ENCODE measurements at regions not wholly inside any gene's neighbourhood (a gene's known extent, or its start where the extent isn't known, plus 50 kb on each side); places are given as distances from the start of the nearest gene placed in this dataset.
"Not testable (repeated sequence)": the region's sequence is repeated elsewhere in the genome, so short reads cannot be mapped to it uniquely, and the experiment has no call there.

- H3K27me3 ChIP-seq (replicated peaks in 2 of 5; ENCODE audit: control insufficient read depth in 4 of 5, insufficient read depth in 5 of 5, low read length in 4 of 5) = no peaks in the 10 kb centered on the region
- 80% methylated on average over 1 of the region's 3 CpGs for WGBS (ENCODE audit: insufficient coverage)
- no peaks in the 10 kb centered on the region for H3K4me1 ChIP-seq (ENCODE audit: control extremely low read depth in 1 of 4, control insufficient read depth in 4 of 4, insufficient read depth in 4 of 4, low read length in 3 of 4)
- H3K36me3 ChIP-seq (ENCODE audit: control insufficient read depth in 4 of 4, insufficient read depth in 4 of 4, low read length in 3 of 4) = no peaks in the 10 kb centered on the region
- H3K4me3 ChIP-seq (ENCODE audit: control insufficient read depth in 1 of 7, extremely low read depth in 1 of 7, insufficient read depth in 4 of 7, low read depth in 2 of 7, low read length in 6 of 7) = no peak overlapping the region
- ChIA-PET CTCF (no interaction called here), POLR2A (no interaction called here)
- H3K9me3 ChIP-seq (ENCODE audit: control extremely low read depth in 1 of 5, control insufficient read depth in 4 of 5, insufficient read depth in 2 of 5, low read depth in 1 of 5, low read length in 4 of 5) = no peaks in the 10 kb centered on the region
- H3K27ac ChIP-seq (ENCODE audit: insufficient read depth in 1 of 2, low read depth in 1 of 2, low read length in 2 of 2, poor library complexity in 1 of 2, severe bottlenecking in 2 of 2) = no peak overlapping the region
- DNase-seq = no peak
Measured at GRCh38 chr4:33989820-33990443, 2254.4 kb downstream of the ARAP2 start.

GRCh38 chr4:33996075-33996718 lies 2248.1 kb downstream of the ARAP2 start:
- ChIA-PET POLR2A (no interaction called here), CTCF (no interaction called here)
- no peak overlapping the region for H3K27ac ChIP-seq (ENCODE audit: insufficient read depth in 1 of 2, low read depth in 1 of 2, low read length in 2 of 2, poor library complexity in 1 of 2, severe bottlenecking in 2 of 2)
- no peak for DNase-seq
- H3K4me1 ChIP-seq (ENCODE audit: control extremely low read depth in 1 of 4, control insufficient read depth in 4 of 4, insufficient read depth in 4 of 4, low read length in 3 of 4) = no peaks in the 10 kb centered on the region
- WGBS (ENCODE audit: insufficient coverage) = 80% methylated on average over 1 of the region's 4 CpGs
- H3K36me3 ChIP-seq (ENCODE audit: control insufficient read depth in 4 of 4, insufficient read depth in 4 of 4, low read length in 3 of 4) = no peaks in the 10 kb centered on the region
- H3K27me3 ChIP-seq (replicated peaks in 2 of 5; ENCODE audit: control insufficient read depth in 4 of 5, insufficient read depth in 5 of 5, low read length in 4 of 5) = no peaks in the 10 kb centered on the region
- H3K4me3 ChIP-seq (ENCODE audit: control insufficient read depth in 1 of 7, extremely low read depth in 1 of 7, insufficient read depth in 4 of 7, low read depth in 2 of 7, low read length in 6 of 7) = no peak overlapping the region
- H3K9me3 ChIP-seq (ENCODE audit: control extremely low read depth in 1 of 5, control insufficient read depth in 4 of 5, insufficient read depth in 2 of 5, low read depth in 1 of 5, low read length in 4 of 5) = no peaks in the 10 kb centered on the region

GRCh38 chr4:33998291-33998690 lies 2246.0 kb downstream of the ARAP2 start:
- ChIA-PET CTCF (no interaction called here), POLR2A (no interaction called here)
- 86% methylated on average over 3 of the region's 3 CpGs for WGBS (ENCODE audit: insufficient coverage)
- no peaks in the 10 kb centered on the region for H3K4me1 ChIP-seq (ENCODE audit: control extremely low read depth in 1 of 4, control insufficient read depth in 4 of 4, insufficient read depth in 4 of 4, low read length in 3 of 4)
- no peaks in the 10 kb centered on the region for H3K9me3 ChIP-seq (ENCODE audit: control extremely low read depth in 1 of 5, control insufficient read depth in 4 of 5, insufficient read depth in 2 of 5, low read depth in 1 of 5, low read length in 4 of 5)
- no peaks in the 10 kb centered on the region for H3K27me3 ChIP-seq (replicated peaks in 2 of 5; ENCODE audit: control insufficient read depth in 4 of 5, insufficient read depth in 5 of 5, low read length in 4 of 5)
- no peak for DNase-seq
- H3K36me3 ChIP-seq (ENCODE audit: control insufficient read depth in 4 of 4, insufficient read depth in 4 of 4, low read length in 3 of 4) = no peaks in the 10 kb centered on the region
- no peak overlapping the region for H3K4me3 ChIP-seq (ENCODE audit: control insufficient read depth in 1 of 7, extremely low read depth in 1 of 7, insufficient read depth in 4 of 7, low read depth in 2 of 7, low read length in 6 of 7)
- H3K27ac ChIP-seq (ENCODE audit: insufficient read depth in 1 of 2, low read depth in 1 of 2, low read length in 2 of 2, poor library complexity in 1 of 2, severe bottlenecking in 2 of 2) = no peak overlapping the region

DNA sequence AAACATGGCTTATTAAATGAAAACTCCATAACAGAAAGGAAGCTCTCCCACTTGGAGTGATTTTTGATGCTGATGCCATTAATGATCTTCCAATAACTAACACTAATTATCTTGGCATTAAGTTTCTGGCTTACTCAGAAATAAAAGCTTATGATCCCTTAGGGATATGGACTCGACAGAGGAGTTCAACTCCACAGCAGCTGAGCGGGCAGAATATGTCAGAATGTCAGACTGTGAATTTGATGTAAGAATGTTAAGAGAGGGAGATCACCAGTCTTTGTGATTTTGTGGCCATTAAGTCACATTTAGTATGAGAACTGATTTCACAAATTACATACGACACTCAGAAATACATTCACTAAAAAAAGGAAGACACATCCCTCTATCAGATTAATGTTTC lies 2244.0 kb downstream of the ARAP2 start:
- DNase-seq = no peak
- Histone ChIP-seq H3K4me1 (ENCODE audit: control extremely low read depth in 1 of 4, control insufficient read depth in 4 of 4, insufficient read depth in 4 of 4, low read length in 3 of 4) (no peaks in the 10 kb centered on the region), H3K36me3 (ENCODE audit: control insufficient read depth in 4 of 4, insufficient read depth in 4 of 4, low read length in 3 of 4) (no peaks in the 10 kb centered on the region), H3K27me3 (replicated peaks in 2 of 5; ENCODE audit: control insufficient read depth in 4 of 5, insufficient read depth in 5 of 5, low read length in 4 of 5) (no peaks in the 10 kb centered on the region), H3K27ac (ENCODE audit: insufficient read depth in 1 of 2, low read depth in 1 of 2, low read length in 2 of 2, poor library complexity in 1 of 2, severe bottlenecking in 2 of 2) (no peak overlapping the region), H3K9me3 (ENCODE audit: control extremely low read depth in 1 of 5, control insufficient read depth in 4 of 5, insufficient read depth in 2 of 5, low read depth in 1 of 5, low read length in 4 of 5) (no peaks in the 10 kb centered on the region), H3K4me3 (ENCODE audit: control insufficient read depth in 1 of 7, extremely low read depth in 1 of 7, insufficient read depth in 4 of 7, low read depth in 2 of 7, low read length in 6 of 7) (no peak overlapping the region)
- no CpG with 5 or more reads among the region's 3 CpGs for WGBS (ENCODE audit: insufficient coverage)
- ChIA-PET POLR2A (no interaction called here), CTCF (no interaction called here)

DNA sequence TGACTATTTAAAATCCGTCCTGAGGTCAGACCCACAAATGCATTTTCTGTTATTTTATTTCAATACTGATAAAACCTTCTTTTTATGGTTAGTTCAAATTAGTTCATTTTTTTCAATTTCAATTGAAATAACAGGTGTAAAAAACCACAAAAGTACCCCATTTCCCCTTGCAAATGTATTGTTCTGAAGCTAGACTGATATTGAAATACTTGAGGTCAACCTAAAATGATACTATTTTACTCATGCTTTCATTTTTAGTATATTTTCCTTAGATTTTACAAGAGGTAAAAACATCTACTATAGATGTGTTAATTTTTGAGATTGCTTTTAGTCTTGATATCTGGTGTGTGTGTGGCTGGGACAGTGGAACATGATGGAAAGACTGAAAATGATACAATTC lies 2237.8 kb downstream of the ARAP2 start:
- DNase-seq; CTCF ChIA-PET; POLR2A ChIA-PET; H3K27ac ChIP-seq (ENCODE audit: insufficient read depth in 1 of 2, low read depth in 1 of 2, low read length in 2 of 2, poor library complexity in 1 of 2, severe bottlenecking in 2 of 2); H3K4me3 ChIP-seq (ENCODE audit: control insufficient read depth in 1 of 7, extremely low read depth in 1 of 7, insufficient read depth in 4 of 7, low read depth in 2 of 7, low read length in 6 of 7); H3K4me1 ChIP-seq (ENCODE audit: control extremely low read depth in 1 of 4, control insufficient read depth in 4 of 4, insufficient read depth in 4 of 4, low read length in 3 of 4); H3K9me3 ChIP-seq (ENCODE audit: control extremely low read depth in 1 of 5, control insufficient read depth in 4 of 5, insufficient read depth in 2 of 5, low read depth in 1 of 5, low read length in 4 of 5); H3K36me3 ChIP-seq (ENCODE audit: control insufficient read depth in 4 of 4, insufficient read depth in 4 of 4, low read length in 3 of 4); H3K27me3 ChIP-seq (replicated peaks in 2 of 5; ENCODE audit: control insufficient read depth in 4 of 5, insufficient read depth in 5 of 5, low read length in 4 of 5): not testable (repeated sequence)
- WGBS (ENCODE audit: insufficient coverage) = no CpG with 5 or more reads among the region's 1 CpG

DNA sequence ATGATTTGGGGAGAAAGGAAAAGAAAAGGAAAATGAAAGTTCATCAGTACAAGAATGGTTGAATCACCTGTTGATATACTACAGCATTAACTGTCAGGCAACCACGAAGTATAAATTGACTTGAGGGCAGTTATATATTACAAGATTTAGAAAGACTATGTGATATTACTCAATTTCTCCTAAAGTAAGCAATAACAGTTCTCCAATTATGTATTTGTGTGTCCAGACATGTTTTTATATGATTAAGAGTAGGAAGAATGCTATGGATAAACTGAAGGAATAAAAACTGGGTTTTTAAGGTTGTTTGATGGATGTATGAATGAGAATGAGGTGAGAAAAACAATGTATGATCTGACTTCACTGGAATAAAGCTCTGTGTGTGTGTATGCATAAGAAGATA lies 2234.4 kb downstream of the ARAP2 start:
- H3K27me3 ChIP-seq (replicated peaks in 2 of 5; ENCODE audit: control insufficient read depth in 4 of 5, insufficient read depth in 5 of 5, low read length in 4 of 5) = no peaks in the 10 kb centered on the region
- H3K27ac ChIP-seq (ENCODE audit: insufficient read depth in 1 of 2, low read depth in 1 of 2, low read length in 2 of 2, poor library complexity in 1 of 2, severe bottlenecking in 2 of 2) = no peak overlapping the region
- CTCF ChIA-PET = no interaction called here
- no peak for DNase-seq
- H3K9me3 ChIP-seq (ENCODE audit: control extremely low read depth in 1 of 5, control insufficient read depth in 4 of 5, insufficient read depth in 2 of 5, low read depth in 1 of 5, low read length in 4 of 5) = no peaks in the 10 kb centered on the region
- H3K4me1 ChIP-seq (ENCODE audit: control extremely low read depth in 1 of 4, control insufficient read depth in 4 of 4, insufficient read depth in 4 of 4, low read length in 3 of 4) = no peaks in the 10 kb centered on the region
- POLR2A ChIA-PET = no interaction called here
- H3K4me3 ChIP-seq (ENCODE audit: control insufficient read depth in 1 of 7, extremely low read depth in 1 of 7, insufficient read depth in 4 of 7, low read depth in 2 of 7, low read length in 6 of 7) = no peak overlapping the region
- no peaks in the 10 kb centered on the region for H3K36me3 ChIP-seq (ENCODE audit: control insufficient read depth in 4 of 4, insufficient read depth in 4 of 4, low read length in 3 of 4)
- WGBS (ENCODE audit: insufficient coverage) = no CpG with 5 or more reads among the region's 1 CpG

- Histone ChIP-seq H3K4me1 (ENCODE audit: control extremely low read depth in 1 of 4, control insufficient read depth in 4 of 4, insufficient read depth in 4 of 4, low read length in 3 of 4) (no peaks in the 10 kb centered on the region), H3K36me3 (ENCODE audit: control insufficient read depth in 4 of 4, insufficient read depth in 4 of 4, low read length in 3 of 4) (no peaks in the 10 kb centered on the region), H3K27ac (ENCODE audit: insufficient read depth in 1 of 2, low read depth in 1 of 2, low read length in 2 of 2, poor library complexity in 1 of 2, severe bottlenecking in 2 of 2) (no peak overlapping the region), H3K4me3 (ENCODE audit: control insufficient read depth in 1 of 7, extremely low read depth in 1 of 7, insufficient read depth in 4 of 7, low read depth in 2 of 7, low read length in 6 of 7) (no peak overlapping the region), H3K27me3 (replicated peaks in 2 of 5; ENCODE audit: control insufficient read depth in 4 of 5, insufficient read depth in 5 of 5, low read length in 4 of 5) (no peaks in the 10 kb centered on the region), H3K9me3 (ENCODE audit: control extremely low read depth in 1 of 5, control insufficient read depth in 4 of 5, insufficient read depth in 2 of 5, low read depth in 1 of 5, low read length in 4 of 5) (no peaks in the 10 kb centered on the region)
- WGBS (ENCODE audit: insufficient coverage) = no CpG with 5 or more reads among the region's 6 CpGs
- DNase-seq = no peak
- CTCF ChIA-PET = no interaction called here
- POLR2A ChIA-PET = no interaction called here
Measured at GRCh38 chr4:34010751-34011519, 2233.4 kb downstream of the ARAP2 start.

Measured in common myeloid progenitor, CD34-positive (primary cell).